ENCODE measurements at regions not wholly inside any gene's neighbourhood (a gene's known extent, or its start where the extent isn't known, plus 50 kb on each side); places are given as distances from the start of the nearest gene placed in this dataset.

DNA sequence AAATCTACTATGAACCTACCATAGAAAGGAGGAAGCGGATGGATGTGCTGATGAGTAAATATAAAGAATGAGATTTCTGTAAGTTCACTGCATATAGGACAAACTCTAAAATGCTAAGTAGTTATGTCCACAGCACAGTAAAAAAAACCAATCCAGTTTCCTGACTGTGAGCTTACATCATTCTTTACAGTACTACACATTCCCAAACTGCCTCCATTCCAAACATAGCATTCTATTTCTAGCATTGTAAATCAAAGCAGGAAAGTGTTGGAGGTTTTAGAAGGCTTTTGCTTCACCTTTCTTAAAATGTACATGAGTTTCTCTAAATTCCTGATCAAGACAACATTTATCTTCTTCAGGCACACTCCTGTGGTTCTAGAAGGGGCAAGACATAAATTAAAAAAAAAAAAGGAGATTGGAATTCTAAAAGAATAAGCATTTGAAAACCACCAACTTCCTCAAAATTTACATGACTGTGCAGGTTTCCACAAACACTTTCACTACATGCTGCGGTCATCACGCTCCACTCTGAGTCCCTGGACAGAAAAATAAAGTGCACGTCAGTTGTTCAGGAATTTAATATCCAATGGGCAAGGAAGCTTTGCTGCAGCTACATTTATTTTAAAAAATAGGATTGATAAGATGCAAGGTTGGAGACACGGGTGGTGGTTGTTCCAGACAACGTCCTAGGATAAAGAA is 297.6 kb upstream of the STS start:
- TF ChIP-seq, protein P1, sequence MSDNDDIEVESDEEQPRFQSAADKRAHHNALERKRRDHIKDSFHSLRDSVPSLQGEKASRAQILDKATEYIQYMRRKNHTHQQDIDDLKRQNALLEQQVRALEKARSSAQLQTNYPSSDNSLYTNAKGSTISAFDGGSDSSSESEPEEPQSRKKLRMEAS (IDR thresholded peaks at IDR 0.05), result no peak
- TF ChIP-seq RAD21 (IDR thresholded peaks at IDR 0.05; ENCODE audit: low read depth), result no peak
- TF ChIP-seq EGR1 (IDR thresholded peaks at IDR 0.05), result no peak
- no peak for TF ChIP-seq EP300 (IDR thresholded peaks at IDR 0.05; ENCODE audit: borderline replicate concordance)
- TF ChIP-seq CEBPB (IDR thresholded peaks at IDR 0.05), result no peak
- no peak for TF ChIP-seq NFIC (IDR thresholded peaks at IDR 0.05)
- no peak for TF ChIP-seq CREB1 (IDR thresholded peaks at IDR 0.05; ENCODE audit: low read depth)
